ENCODE measurements at regions not wholly inside any gene's neighbourhood (a gene's known extent, or its start where the extent isn't known, plus 50 kb on each side); places are given as distances from the start of the nearest gene placed in this dataset.

GRCh38 chr5:133738271-133738670, 125.9 kb upstream of the FSTL4 start:
- DNase-seq (ENCODE audit: low spot score), result no peak

GRCh38 chr5:133736512-133736911, 124.2 kb upstream of the FSTL4 start:
- no peak for DNase-seq (ENCODE audit: low spot score)

GRCh38 chr5:133735346-133735745, 123.0 kb upstream of the FSTL4 start:
- DNase-seq (ENCODE audit: low spot score), result no peak

- no peak for DNase-seq (ENCODE audit: low spot score)
Measured at GRCh38 chr5:133734916-133735315, 122.6 kb upstream of the FSTL4 start.

GRCh38 chr5:133732536-133732935, 120.2 kb upstream of the FSTL4 start:
- no peak for DNase-seq (ENCODE audit: low spot score)

- DNase-seq (ENCODE audit: low spot score), result no peak
Measured at GRCh38 chr5:133731951-133732350, 119.6 kb upstream of the FSTL4 start.

GRCh38 chr5:133730866-133731265, 118.5 kb upstream of the FSTL4 start:
- no peak for DNase-seq (ENCODE audit: low spot score)

- no peak for DNase-seq (ENCODE audit: low spot score)
Measured at GRCh38 chr5:133730346-133730745, 118.0 kb upstream of the FSTL4 start.

- no peak for DNase-seq (ENCODE audit: low spot score)
Measured at GRCh38 chr5:133729800-133730199, 117.5 kb upstream of the FSTL4 start.

- no peak for DNase-seq (ENCODE audit: low spot score)
Measured at GRCh38 chr5:133728475-133728874, 116.1 kb upstream of the FSTL4 start.

GRCh38 chr5:133727636-133728035, 115.3 kb upstream of the FSTL4 start:
- no peak for DNase-seq (ENCODE audit: low spot score)

- no peak for DNase-seq (ENCODE audit: low spot score)
Measured at GRCh38 chr5:133723651-133724366, 111.5 kb upstream of the FSTL4 start.

GRCh38 chr5:133723126-133723525, 110.8 kb upstream of the FSTL4 start:
- no peak for DNase-seq (ENCODE audit: low spot score)

- no peak for DNase-seq (ENCODE audit: low spot score)
Measured at GRCh38 chr5:133721365-133721764, 109.0 kb upstream of the FSTL4 start.

GRCh38 chr5:133718457-133718856, 106.1 kb upstream of the FSTL4 start:
- no peak for DNase-seq (ENCODE audit: low spot score)

GRCh38 chr5:133716532-133717183, 104.3 kb upstream of the FSTL4 start:
- no peak for DNase-seq (ENCODE audit: low spot score)

GRCh38 chr5:133715616-133716015, 103.3 kb upstream of the FSTL4 start:
- no peak for DNase-seq (ENCODE audit: low spot score)

GRCh38 chr5:133715216-133715615, 102.9 kb upstream of the FSTL4 start:
- DNase-seq (ENCODE audit: low spot score), result no peak

- no peak for DNase-seq (ENCODE audit: low spot score)
Measured at GRCh38 chr5:133714161-133714915, 102.0 kb upstream of the FSTL4 start.

- DNase-seq (ENCODE audit: low spot score), result no peak
Measured at GRCh38 chr5:133713751-133714150, 101.4 kb upstream of the FSTL4 start.

GRCh38 chr5:133713209-133713608, 100.9 kb upstream of the FSTL4 start:
- no peak for DNase-seq (ENCODE audit: low spot score)

GRCh38 chr5:133712562-133712961, 100.2 kb upstream of the FSTL4 start:
- DNase-seq (ENCODE audit: low spot score), result no peak

GRCh38 chr5:133709209-133709725, 96.9 kb upstream of the FSTL4 start:
- no peak for DNase-seq (ENCODE audit: low spot score)

Measured in CD4-positive, alpha-beta T cell treated with Interleukin-15 for 4 hours (primary cell).